H9 (cell line): ENCODE measurements at regions not wholly inside any gene's neighbourhood (a gene's known extent, or its start where the extent isn't known, plus 50 kb on each side); places are given as distances from the start of the nearest gene placed in this dataset.

ENCODE experiments used
- DNase-seq: peaks from one replicate; pipeline ENCODE4 v3.0.0-alpha.2; 2017
- H2AFZ ChIP-seq: one replicate; pipeline ENCODE4 v1.6.1; 2013; ENCODE audit warnings: mild to moderate bottlenecking, low read length, control low read depth, moderate library complexity
- H2AK5ac ChIP-seq: 2 replicates; pipeline ENCODE4 v1.6.1; 2013; ENCODE audit warnings: low read length, control low read depth, mixed read lengths; ENCODE audit not compliant: insufficient read length
- H2BK120ac ChIP-seq: one replicate; pipeline ENCODE4 v1.6.1; 2013; ENCODE audit warnings: low read depth, mild to moderate bottlenecking, low read length, control low read depth, inconsistent platforms; ENCODE audit not compliant: poor library complexity, severe bottlenecking
- H2BK12ac ChIP-seq: 2 replicates; pipeline ENCODE4 v1.6.1; 2013; ENCODE audit warnings: low read length, control low read depth, mixed read lengths, low read depth; ENCODE audit not compliant: insufficient read length
- H2BK15ac ChIP-seq: 2 replicates; pipeline ENCODE4 v1.6.1; 2013; ENCODE audit warnings: low read depth, low read length, control low read depth
- H2BK20ac ChIP-seq: one replicate; pipeline ENCODE4 v1.6.1; 2013; ENCODE audit warnings: low read depth, mild to moderate bottlenecking, low read length, control low read depth, inconsistent platforms; ENCODE audit not compliant: poor library complexity, severe bottlenecking
- H2BK5ac ChIP-seq: 2 replicates; pipeline ENCODE4 v1.6.1; 2013; ENCODE audit warnings: low read length, control low read depth, mixed read lengths; ENCODE audit not compliant: insufficient read length
- H3K14ac ChIP-seq: 2 replicates; pipeline ENCODE4 v1.6.1; 2013; ENCODE audit warnings: low read length, control low read depth; ENCODE audit not compliant: insufficient read depth
- H3K18ac ChIP-seq: 2 replicates; pipeline ENCODE4 v1.6.1; 2013; ENCODE audit warnings: low read depth, mild to moderate bottlenecking, mixed read lengths, low read length, control low read depth; ENCODE audit not compliant: insufficient read length
- H3K23ac ChIP-seq: 2 replicates; pipeline ENCODE4 v1.6.1; 2013; ENCODE audit warnings: low read length, control low read depth, mixed read lengths, low read depth; ENCODE audit not compliant: insufficient read length
- H3K23me2 ChIP-seq: 2 replicates; pipeline ENCODE4 v1.6.1; 2013; ENCODE audit warnings: low read depth, mild to moderate bottlenecking, mixed read lengths, low read length, control low read depth; ENCODE audit not compliant: insufficient read length, poor library complexity, severe bottlenecking
- H3K27ac ChIP-seq: 2 replicates; pipeline ENCODE4 v1.5.1; 2013; ENCODE audit warnings: low read length, control low read depth, mixed read lengths, low read depth; ENCODE audit not compliant: insufficient read length
- H3K27me3 ChIP-seq: 2 replicates; pipeline ENCODE4 v1.6.1; 2013; ENCODE audit warnings: low read length, control low read depth, inconsistent platforms; ENCODE audit not compliant: insufficient read depth
- H3K4ac ChIP-seq: 2 replicates; pipeline ENCODE4 v1.6.1; 2013; ENCODE audit warnings: low read depth, mild to moderate bottlenecking, control low read depth, inconsistent platforms, low read length, moderate library complexity
- H3K4me1 ChIP-seq: 2 replicates; pipeline ENCODE4 v1.6.1; 2013; ENCODE audit warnings: low read length, control low read depth, inconsistent platforms; ENCODE audit not compliant: insufficient read depth
- H3K4me2 ChIP-seq: 2 replicates; pipeline ENCODE4 v1.6.1; 2013; ENCODE audit warnings: low read length, control low read depth, mixed read lengths; ENCODE audit not compliant: insufficient read length, insufficient read depth
- H3K56ac ChIP-seq: 2 replicates; pipeline ENCODE4 v1.6.1; 2013; ENCODE audit warnings: low read depth, mild to moderate bottlenecking, mixed read lengths, low read length, control low read depth; ENCODE audit not compliant: insufficient read length
- H3K79me1 ChIP-seq: 2 replicates; pipeline ENCODE4 v1.6.1; 2013; ENCODE audit warnings: low read depth, mild to moderate bottlenecking, moderate library complexity, low read length, control low read depth, inconsistent platforms; ENCODE audit not compliant: insufficient read depth, poor library complexity, severe bottlenecking
- H3K79me2 ChIP-seq: 2 replicates; pipeline ENCODE4 v1.6.1; 2013; ENCODE audit warnings: low read length, control low read depth, inconsistent platforms; ENCODE audit not compliant: insufficient read depth
- H3K9ac ChIP-seq: 2 replicates; pipeline ENCODE4 v1.6.1; 2013; ENCODE audit warnings: low read length, control low read depth, mixed read lengths; ENCODE audit not compliant: insufficient read length; ENCODE audit errors: extremely low read depth
- H3K9me3 ChIP-seq: one replicate; pipeline ENCODE4 v1.6.1; 2013; ENCODE audit warnings: low read depth, low read length, inconsistent platforms; ENCODE audit not compliant: control insufficient read depth
- H3T11ph ChIP-seq: one replicate; pipeline ENCODE4 v1.6.1; 2013; ENCODE audit warnings: mild to moderate bottlenecking, low read length, control low read depth, inconsistent platforms
- H4K20me1 ChIP-seq: one replicate; pipeline ENCODE4 v1.6.1; 2013; ENCODE audit not compliant: control insufficient read depth, insufficient read length, insufficient read depth
- H4K5ac ChIP-seq: 2 replicates; pipeline ENCODE4 v1.6.1; 2013; ENCODE audit warnings: low read depth, mild to moderate bottlenecking, mixed read lengths, low read length, control low read depth; ENCODE audit not compliant: insufficient read length
- H4K8ac ChIP-seq: replicated peaks from 2 replicates; pipeline ENCODE4 v1.6.1; 2013; ENCODE audit warnings: low read length, control low read depth, mixed read lengths, low read depth; ENCODE audit not compliant: insufficient read length
- H4K91ac ChIP-seq: 2 replicates; pipeline ENCODE4 v1.6.1; 2013; ENCODE audit warnings: low read depth, mild to moderate bottlenecking, moderate library complexity, mixed read lengths, low read length, control low read depth; ENCODE audit not compliant: insufficient read length
- H3K27ac Mint-ChIP-seq, 3 experiments: 2 replicates in 2 of 3; 3 replicates in 1 of 3; pipeline ENCODE4 v1.8.0; 2020 to 2021; ENCODE audit warnings: mixed read lengths in 3 of 3, mild to moderate bottlenecking in 1 of 3, moderate library complexity in 1 of 3
- H3K27me3 Mint-ChIP-seq: 2 replicates; pipeline ENCODE4 v1.8.0; 2021; ENCODE audit warnings: low read depth, mild to moderate bottlenecking, moderate library complexity, mixed read lengths
- H3K36me3 Mint-ChIP-seq, 3 experiments: 2 replicates in 2 of 3; 3 replicates in 1 of 3; pipeline ENCODE4 v1.8.0; 2020 to 2021; ENCODE audit warnings: low read depth in 3 of 3, mixed read lengths in 3 of 3; ENCODE audit not compliant: insufficient read depth in 1 of 3
- H3K4me1 Mint-ChIP-seq, 2 experiments: 2 replicates each; pipeline ENCODE4 v1.8.0; 2020; ENCODE audit warnings: mixed read lengths in 2 of 2
- H3K4me3 Mint-ChIP-seq, 2 experiments: 2 replicates in 1 of 2; 3 replicates in 1 of 2; pipeline ENCODE4 v1.8.0; 2020 to 2021; ENCODE audit warnings: mild to moderate bottlenecking in 2 of 2, mixed read lengths in 2 of 2, moderate library complexity in 1 of 2
- H3K9me3 Mint-ChIP-seq, 2 experiments: 2 replicates in 1 of 2; 3 replicates in 1 of 2; pipeline ENCODE4 v1.8.0; 2020; ENCODE audit warnings: mild to moderate bottlenecking in 2 of 2, mixed read lengths in 2 of 2, moderate library complexity in 1 of 2
- CTCF ChIP-seq: fragments of 200-600 bp; sonication (generic); conservative IDR thresholded peaks from 3 replicates; pipeline ENCODE4 v1.8.0; 2021; ENCODE audit warnings: antibody characterized with exemption, mild to moderate bottlenecking
- WGBS: extraction: QIAGEN DNeasy Blood & Tissue Kit; methylation state at CpG from one replicate; pipeline ENCODE4 v1.1.7; 2013; ENCODE audit warnings: missing lambda C conversion rate, low lambda C conversion rate, mixed read lengths; ENCODE audit not compliant: insufficient read length; ENCODE audit errors: extremely low coverage; 5-methylcytosine and 5-hydroxymethylcytosine counted together

GRCh38 chr16:56047307-56048234 is 143.7 kb upstream of the GNAO1 start:
- H3K9ac ChIP-seq = no peak overlapping the region
- H3K27ac ChIP-seq = no peak overlapping the region
- H3K4me1 ChIP-seq = no peaks in the 10 kb centered on the region
- Mint-ChIP-seq H3K4me1 (peaks cover 2 to 5% of the 10 kb centered on the region in 2 experiments; a peak in 2 of 4 replicates), H3K4me3 (no peak overlapping the region), H3K9me3 (no peaks in the 10 kb centered on the region), H3K27ac (no peak overlapping the region), H3K36me3 (no peaks in the 10 kb centered on the region; a peak in 1 of 7 replicates), H3K27me3 (peaks cover 9% of the 10 kb centered on the region)
- no peaks in the 10 kb centered on the region for H3K9me3 ChIP-seq
- H2BK20ac ChIP-seq = no peak overlapping the region
- WGBS = no CpG with 5 or more reads among the region's 4 CpGs
- no peak overlapping the region for H4K91ac ChIP-seq
- H2AK5ac ChIP-seq = no peak overlapping the region
- no peak overlapping the region for H3K18ac ChIP-seq
- no peak overlapping the region for H2BK12ac ChIP-seq
- H4K20me1 ChIP-seq = no peaks in the 10 kb centered on the region
- H2AFZ ChIP-seq = no peak overlapping the region
- no peak overlapping the region for H3K4ac ChIP-seq
- no peak overlapping the region for H3K4me2 ChIP-seq
- no peaks in the 10 kb centered on the region for H3K27me3 ChIP-seq
- H3K79me1 ChIP-seq = no peaks in the 10 kb centered on the region
- H3K56ac ChIP-seq = no peak overlapping the region
- no peak overlapping the region for H2BK15ac ChIP-seq
- H3T11ph ChIP-seq = no peak overlapping the region
- no peak overlapping the region for H2BK5ac ChIP-seq
- H4K5ac ChIP-seq = no peak overlapping the region
- H3K23me2 ChIP-seq = no peaks in the 10 kb centered on the region
- H2BK120ac ChIP-seq = no peak overlapping the region
- no peak for DNase-seq
- H3K14ac ChIP-seq = no peak overlapping the region
- no peak overlapping the region for H3K23ac ChIP-seq
- no peaks in the 10 kb centered on the region; the same call in 1 of the 2 replicates for H3K79me2 ChIP-seq
- no peak overlapping the region for H4K8ac ChIP-seq
- TF ChIP-seq CTCF = no peak
